WTC11 (cell line): ENCODE measurements at regions not wholly inside any gene's neighbourhood (a gene's known extent, or its start where the extent isn't known, plus 50 kb on each side); places are given as distances from the start of the nearest gene placed in this dataset.

Experiments used
- ATAC-seq: fragments of 200-7000 bp; cut with Tn5 transposase; 2 replicates; pipeline ENCODE4 v1.10.0; 2021; ENCODE audit warnings: mild to moderate bottlenecking, moderate library complexity
- CTCF ChIA-PET: fragments of 300-600 bp; sonication (Branson Sonifier 250); formaldehyde crosslinking; loops from one replicate; lab custom pipeline; 2021; ENCODE audit warnings: antibody characterized with exemption; lab: Charles Lee
- POLR2A ChIA-PET: fragments of 350-600 bp; sonication (Branson Sonifier 250); formaldehyde crosslinking; loops from one replicate; lab custom pipeline; 2021; ENCODE audit warnings: antibody characterized with exemption; lab: Charles Lee
- DNase-seq: peaks from one replicate; pipeline ENCODE4 v3.0.0; 2021; ENCODE audit warnings: low spot score
- H3K27ac Mint-ChIP-seq: 2 replicates; pipeline ENCODE4 v1.8.0; 2021; ENCODE audit warnings: mixed read lengths
- H3K27me3 Mint-ChIP-seq: 2 replicates; pipeline ENCODE4 v1.8.0; 2021; ENCODE audit warnings: low read depth, mild to moderate bottlenecking, moderate library complexity, mixed read lengths
- H3K36me3 Mint-ChIP-seq: 2 replicates; pipeline ENCODE4 v1.8.0; 2021; ENCODE audit warnings: mixed read lengths
- H3K4me1 Mint-ChIP-seq: 2 replicates; pipeline ENCODE4 v1.8.0; 2022; ENCODE audit warnings: mixed read lengths
- H3K4me3 Mint-ChIP-seq: 2 replicates; pipeline ENCODE4 v1.8.0; 2021; ENCODE audit warnings: mild to moderate bottlenecking, moderate library complexity, mixed read lengths
- H3K9me3 Mint-ChIP-seq: 2 replicates; pipeline ENCODE4 v1.8.0; 2021; ENCODE audit warnings: mixed read lengths
- CDX4 ChIP-seq: fragments of 250-450 bp; sonication (Bioruptor Pico); IDR thresholded peaks from 2 replicates; pipeline ENCODE4 v1.9.0; 2021; ENCODE audit warnings: moderate library complexity, mild to moderate bottlenecking, inconsistent platforms, borderline replicate concordance
- E2F1 ChIP-seq: sonication (generic); formaldehyde crosslinking; IDR thresholded peaks from 2 replicates; pipeline ENCODE4 v1.8.0; 2022; ENCODE audit warnings: mild to moderate bottlenecking, missing genetic modification reagents
- EMX1 ChIP-seq: fragments of 250-450 bp; sonication (Bioruptor Pico); IDR thresholded peaks from 2 replicates; pipeline ENCODE4 v1.8.0; 2021; ENCODE audit warnings: mild to moderate bottlenecking
- FOXP4 ChIP-seq: sonication (generic); formaldehyde crosslinking; IDR thresholded peaks from 2 replicates; pipeline ENCODE4 v1.8.0; 2022; ENCODE audit warnings: mild to moderate bottlenecking, missing genetic modification reagents
- GTF2I ChIP-seq: fragments of 250-450 bp; sonication (Bioruptor Pico); conservative IDR thresholded peaks from 2 replicates; pipeline ENCODE4 v1.4.0; 2021; ENCODE audit warnings: mild to moderate bottlenecking
- IRF1 ChIP-seq: sonication (generic); formaldehyde crosslinking; IDR thresholded peaks from 2 replicates; pipeline ENCODE4 v1.8.0; 2023; ENCODE audit warnings: missing genetic modification reagents
- MAX ChIP-seq: sonication (generic); formaldehyde crosslinking; IDR thresholded peaks from 2 replicates; pipeline ENCODE4 v1.8.0; 2022; ENCODE audit warnings: mild to moderate bottlenecking, missing genetic modification reagents
- NR3C1 ChIP-seq: sonication (generic); formaldehyde crosslinking; conservative IDR thresholded peaks from 2 replicates; pipeline ENCODE4 v1.8.1; 2023; ENCODE audit warnings: low read depth, mild to moderate bottlenecking, missing genetic modification reagents
- PRDM15 ChIP-seq: sonication (generic); formaldehyde crosslinking; IDR thresholded peaks from 2 replicates; pipeline ENCODE4 v1.8.0; 2022; ENCODE audit warnings: missing genetic modification reagents
- PREB ChIP-seq: sonication (generic); formaldehyde crosslinking; IDR thresholded peaks from 2 replicates; pipeline ENCODE4 v1.8.1; 2022; ENCODE audit warnings: mild to moderate bottlenecking, missing genetic modification reagents, moderate library complexity, borderline replicate concordance
- RELA ChIP-seq: sonication (generic); formaldehyde crosslinking; IDR thresholded peaks from 2 replicates; pipeline ENCODE4 v1.8.1; 2022; ENCODE audit warnings: missing genetic modification reagents, mild to moderate bottlenecking, borderline replicate concordance
- SMAD3 ChIP-seq: sonication (generic); formaldehyde crosslinking; IDR thresholded peaks from 2 replicates; pipeline ENCODE4 v1.8.0; 2022; ENCODE audit warnings: missing genetic modification reagents, mild to moderate bottlenecking, borderline replicate concordance
- SMAD4 ChIP-seq: sonication (generic); formaldehyde crosslinking; IDR thresholded peaks from 2 replicates; pipeline ENCODE4 v1.8.0; 2022; ENCODE audit warnings: mild to moderate bottlenecking, missing genetic modification reagents
- SP1 ChIP-seq: sonication (generic); formaldehyde crosslinking; conservative IDR thresholded peaks from 2 replicates; pipeline ENCODE4 v1.8.1; 2022; ENCODE audit warnings: missing genetic modification reagents
- STAT6 ChIP-seq: sonication (generic); formaldehyde crosslinking; conservative IDR thresholded peaks from 2 replicates; pipeline ENCODE4 v1.8.1; 2023; ENCODE audit warnings: mild to moderate bottlenecking, low read depth, missing genetic modification reagents, moderate library complexity
- TEAD4 ChIP-seq: sonication (generic); formaldehyde crosslinking; IDR thresholded peaks from 2 replicates; pipeline ENCODE4 v1.8.0; 2022; ENCODE audit warnings: mild to moderate bottlenecking, missing genetic modification reagents
- ZNF121 ChIP-seq: sonication (generic); formaldehyde crosslinking; IDR thresholded peaks from 2 replicates; pipeline ENCODE4 v1.8.0; 2023; ENCODE audit warnings: missing genetic modification reagents
- ZNF138 ChIP-seq: sonication (generic); formaldehyde crosslinking; conservative IDR thresholded peaks from 2 replicates; pipeline ENCODE4 v1.8.1; 2022; ENCODE audit warnings: mild to moderate bottlenecking, moderate library complexity, missing genetic modification reagents
- ZNF281 ChIP-seq: sonication (generic); formaldehyde crosslinking; IDR thresholded peaks from 2 replicates; pipeline ENCODE4 v1.8.0; 2023; ENCODE audit warnings: mild to moderate bottlenecking, missing genetic modification reagents

GRCh38 chr5:58182287-58182841 lies 277.5 kb downstream of the PLK2 start (continued):
- TF ChIP-seq ZNF121 (no peak), IRF1 (CRISPR knock-in tag) (no peak), TEAD4 (CRISPR knock-in tag) (no peak), PREB (CRISPR knock-in tag) (no peak), SMAD3 (CRISPR knock-in tag) (no peak), SMAD4 (CRISPR knock-in tag) (no peak)

- no peak for DNase-seq
- H3K27ac Mint-ChIP-seq = 0 out of 2 replicates have a peak overlapping the region, but pooled peaks have one; percentile 30
- POLR2A ChIA-PET = no interaction called here
- H3K27me3 Mint-ChIP-seq = no peaks in the 10 kb centered on the region
- TF ChIP-seq EMX1 = no peak
- no peak for TF ChIP-seq MAX (CRISPR knock-in tag)
- no peak for TF ChIP-seq ZNF281 (CRISPR knock-in tag)
- no peak for TF ChIP-seq SP1 (CRISPR knock-in tag)
- no peak for TF ChIP-seq RELA (CRISPR knock-in tag)
- no peak for TF ChIP-seq E2F1 (CRISPR knock-in tag)
- TF ChIP-seq STAT6 (CRISPR knock-in tag) = no peak
- TF ChIP-seq FOXP4 = no peak
- no peak for TF ChIP-seq GTF2I (CRISPR knock-in tag)
- no peak for TF ChIP-seq NR3C1 (CRISPR knock-in tag)
- no peak for TF ChIP-seq ZNF138 (CRISPR knock-in tag)
- no peak for TF ChIP-seq PRDM15 (CRISPR knock-in tag)
- TF ChIP-seq CDX4 (CRISPR knock-in tag) = no peak
- H3K9me3 Mint-ChIP-seq = no peaks in the 10 kb centered on the region
- CTCF ChIA-PET = interaction anchor here (0.9 kb wide), 1 partner anchor 402 kb away, joined by 3 read pairs; no protein-coding TSS in a partner anchor
- no peak for ATAC-seq
- H3K36me3 Mint-ChIP-seq = no peaks in the 10 kb centered on the region
- peaks cover 14% of the 10 kb centered on the region for H3K4me1 Mint-ChIP-seq
- H3K4me3 Mint-ChIP-seq = no peak overlapping the region
Measured at GRCh38 chr5:58181578-58182286, 278.2 kb downstream of the PLK2 start.
